HCT116 (cell line): ENCODE measurements at regions not wholly inside any gene's neighbourhood (a gene's known extent, or its start where the extent isn't known, plus 50 kb on each side); places are given as distances from the start of the nearest gene placed in this dataset.

Source experiments
- ATAC-seq: fragments of 200-7000 bp; cut with Tn5 transposase; 2 replicates; pipeline ENCODE4 v1.9.1; 2020; ENCODE audit warnings: mild to moderate bottlenecking, moderate library complexity
- BruUV-seq: library from RNA; stranded (reverse); fragments of 400-500 nt; replicated peaks from 2 replicates; lab custom pipeline; 2021; lab: Mats Ljungman, UMichigan
- CTCF ChIA-PET: fragments of 300-600 bp; sonication (Branson Sonifier 250); formaldehyde crosslinking; loops from one replicate; lab custom pipeline; 2021; ENCODE audit warnings: antibody characterized with exemption; lab: Charles Lee
- POLR2A ChIA-PET: fragments of 300-600, 350-600 bp; sonication (Branson Sonifier 250); formaldehyde crosslinking; loops from one replicate; lab custom pipeline; 2021; ENCODE audit warnings: antibody characterized with exemption; lab: Charles Lee
- RAD21 ChIA-PET, 2 experiments: fragments of 300-600 bp; sonication (Branson Sonifier 250); formaldehyde crosslinking; loops; one replicate each; lab custom pipeline; 2023; ENCODE audit warnings: low total read pairs in 2 of 2; ENCODE audit not compliant: uncharacterized antibody in 2 of 2, unreplicated experiment in 2 of 2, low non-redundant PET in 1 of 2; lab: Charles Lee
- DNase-seq: peaks from one replicate; pipeline ENCODE4 v3.0.0-alpha.2; 2010; ENCODE audit warnings: low read depth, low spot score
- H2AFZ ChIP-seq: fragments of 200-600 bp; shearing (Covaris generic), sonication (generic); 2 replicates; pipeline ENCODE4 v1.6.1; 2017; ENCODE audit warnings: low read depth, mixed run types, mixed read lengths, antibody characterized with exemption, low read length; ENCODE audit not compliant: poor library complexity, severe bottlenecking
- H3K27ac ChIP-seq: 2 replicates; pipeline ENCODE4 v1.5.1; 2012; ENCODE audit warnings: low read depth, low read length
- H3K27me3 ChIP-seq: fragments of 200-600 bp; sonication (generic); 2 replicates; pipeline ENCODE4 v1.6.1; 2016; ENCODE audit warnings: mixed run types, low read length, mixed read lengths; ENCODE audit not compliant: insufficient read depth
- H3K36me3 ChIP-seq, 2 experiments: fragments of 200-500 bp in 1 of 2; fragments of 200-600 bp in 1 of 2; sonication (Bioruptor generic) in 1 of 2; sonication (generic) in 1 of 2; 2 replicates each; pipeline versions ENCODE4 v1.5.1 to v1.6.1; 2014 to 2016; ENCODE audit warnings: low read length in 2 of 2, inconsistent platforms in 1 of 2, mixed read lengths in 1 of 2, mixed run types in 1 of 2; ENCODE audit not compliant: insufficient read depth in 2 of 2, control insufficient read depth in 1 of 2
- H3K4me1 ChIP-seq, 2 experiments: fragments of 200-600 bp in 1 of 2; sonication (generic) in 1 of 2; 2 replicates each; pipeline versions ENCODE4 v1.5.1 to v1.6.1; 2012 to 2017; ENCODE audit warnings: low read length in 2 of 2, inconsistent platforms in 1 of 2, mild to moderate bottlenecking in 1 of 2, mixed read lengths in 1 of 2, mixed run types in 1 of 2, moderate library complexity in 1 of 2; ENCODE audit not compliant: insufficient read depth in 2 of 2, control insufficient read depth in 1 of 2
- H3K4me2 ChIP-seq: fragments of 200-600 bp; sonication (generic); 2 replicates; pipeline ENCODE4 v1.6.1; 2017; ENCODE audit warnings: mixed run types, low read length, mixed read lengths
- H3K4me3 ChIP-seq, 2 experiments: fragments of 200-600 bp in 1 of 2; sonication (generic) in 1 of 2; replicated peaks in 1 of 2; 2 replicates each; pipeline ENCODE4 v1.5.1; 2011 to 2016; ENCODE audit warnings: low read length in 2 of 2, control low read depth in 1 of 2, low read depth in 1 of 2, mild to moderate bottlenecking in 1 of 2, mixed read lengths in 1 of 2, mixed run types in 1 of 2
- H3K79me2 ChIP-seq: fragments of 200-600 bp; sonication (generic); 2 replicates; pipeline ENCODE4 v1.6.1; 2017; ENCODE audit warnings: mild to moderate bottlenecking, mixed run types, low read length, moderate library complexity, mixed read lengths; ENCODE audit not compliant: insufficient read depth
- H3K9ac ChIP-seq: fragments of 200-600 bp; sonication (generic); 2 replicates; pipeline ENCODE4 v1.6.1; 2016; ENCODE audit warnings: low read length, mixed read lengths
- H3K9me2 ChIP-seq: fragments of 200-600 bp; sonication (generic), shearing (Covaris generic); 2 replicates; pipeline ENCODE4 v1.6.1; 2017; ENCODE audit warnings: mixed run types, mild to moderate bottlenecking, moderate library complexity; ENCODE audit not compliant: insufficient read depth
- H3K9me3 ChIP-seq, 2 experiments: fragments of 200-500 bp in 1 of 2; fragments of 200-600 bp in 1 of 2; sonication (Bioruptor generic) in 1 of 2; sonication (generic) in 1 of 2; 2 replicates each; pipeline ENCODE4 v1.6.1; 2014 to 2017; ENCODE audit warnings: low read length in 2 of 2, mixed read lengths in 2 of 2, inconsistent platforms in 1 of 2, low read depth in 1 of 2, mild to moderate bottlenecking in 1 of 2, mixed run types in 1 of 2, moderate library complexity in 1 of 2; ENCODE audit not compliant: control insufficient read depth in 1 of 2, insufficient read depth in 1 of 2
- H4K20me1 ChIP-seq: fragments of 200-600 bp; sonication (generic), shearing (Covaris generic); 2 replicates; pipeline ENCODE4 v1.6.1; 2017; ENCODE audit warnings: mixed run types, mild to moderate bottlenecking, moderate library complexity; ENCODE audit not compliant: insufficient read depth
- CBX3 ChIP-seq: IDR thresholded peaks from 2 replicates; pipeline ENCODE4 v1.6.1; 2012; ENCODE audit warnings: low read depth
- CEBPB ChIP-seq: IDR thresholded peaks from 2 replicates; pipeline ENCODE4 v1.6.1; 2012; ENCODE audit warnings: low read depth
- EZH2phosphoT487 ChIP-seq: fragments of 200-600 bp; IDR thresholded peaks from 2 replicates; pipeline ENCODE4 v1.6.1; 2018; ENCODE audit warnings: antibody characterized with exemption, borderline replicate concordance
- POLR2A ChIP-seq: IDR thresholded peaks from 2 replicates; pipeline ENCODE4 v1.7.0; 2011; ENCODE audit warnings: borderline replicate concordance; ENCODE audit not compliant: insufficient read depth, insufficient read length; ENCODE audit errors: extremely low read depth
- RAD21 ChIP-seq: IDR thresholded peaks from 2 replicates; pipeline ENCODE4 v1.6.1; 2012; ENCODE audit warnings: low read depth, mild to moderate bottlenecking
- SP1 ChIP-seq: IDR thresholded peaks from 2 replicates; pipeline ENCODE4 v1.6.1; 2012; ENCODE audit warnings: low read depth
- TCF7L2 ChIP-seq: IDR thresholded peaks from 2 replicates; pipeline ENCODE4 v1.7.0; 2011; ENCODE audit warnings: borderline replicate concordance, inconsistent platforms; ENCODE audit not compliant: insufficient read depth, insufficient read length; ENCODE audit errors: extremely low read depth
- intact Hi-C: fragments of 100-400 bp; cut with micrococcal nuclease; formaldehyde crosslinking; loops from 2 replicates; pipeline ENCODE4 v1.10.0; 2022
- TF ChIP-seq, protein P1 (sequence below), 3 experiments: fragments of 200-600 bp in 1 of 3; sonication (generic) in 1 of 3; IDR thresholded peaks in 2 of 3; conservative IDR thresholded peaks in 1 of 3; 2 replicates each; pipeline ENCODE4 v1.5.1; 2012 to 2017; ENCODE audit warnings: low read depth in 2 of 3, low read length in 2 of 3, antibody characterized with exemption in 1 of 3, borderline replicate concordance in 1 of 3, control low read depth in 1 of 3, mild to moderate bottlenecking in 1 of 3, mixed read lengths in 1 of 3, mixed run types in 1 of 3, moderate library complexity in 1 of 3; ENCODE audit not compliant: insufficient read depth in 1 of 3
- TF ChIP-seq, protein P2 (sequence below): IDR thresholded peaks from 2 replicates; pipeline ENCODE4 v1.6.1; 2012; ENCODE audit warnings: low read depth
- TF ChIP-seq, protein P3 (sequence below): IDR thresholded peaks from 2 replicates; pipeline ENCODE4 v1.6.1; 2012

DNA sequence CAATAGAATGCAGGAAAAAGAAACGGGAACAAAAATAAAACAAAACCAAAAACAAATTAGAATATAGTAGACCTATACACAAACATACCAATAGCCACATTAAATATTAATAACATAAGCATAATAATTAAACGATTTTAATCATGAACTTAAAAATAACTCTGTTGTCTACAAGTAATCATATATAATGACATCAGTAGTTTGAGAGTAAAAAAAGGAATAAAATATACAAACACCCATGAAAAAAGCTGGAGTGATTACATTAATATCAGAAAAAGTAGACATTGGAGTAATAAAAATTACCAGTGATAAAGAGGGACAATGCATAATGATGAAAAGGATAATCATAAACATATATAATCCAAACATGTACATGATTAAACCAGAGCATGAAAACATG is 181.8 kb downstream of the ATXN7L3B start (continued):
- TF ChIP-seq, protein P1, sequence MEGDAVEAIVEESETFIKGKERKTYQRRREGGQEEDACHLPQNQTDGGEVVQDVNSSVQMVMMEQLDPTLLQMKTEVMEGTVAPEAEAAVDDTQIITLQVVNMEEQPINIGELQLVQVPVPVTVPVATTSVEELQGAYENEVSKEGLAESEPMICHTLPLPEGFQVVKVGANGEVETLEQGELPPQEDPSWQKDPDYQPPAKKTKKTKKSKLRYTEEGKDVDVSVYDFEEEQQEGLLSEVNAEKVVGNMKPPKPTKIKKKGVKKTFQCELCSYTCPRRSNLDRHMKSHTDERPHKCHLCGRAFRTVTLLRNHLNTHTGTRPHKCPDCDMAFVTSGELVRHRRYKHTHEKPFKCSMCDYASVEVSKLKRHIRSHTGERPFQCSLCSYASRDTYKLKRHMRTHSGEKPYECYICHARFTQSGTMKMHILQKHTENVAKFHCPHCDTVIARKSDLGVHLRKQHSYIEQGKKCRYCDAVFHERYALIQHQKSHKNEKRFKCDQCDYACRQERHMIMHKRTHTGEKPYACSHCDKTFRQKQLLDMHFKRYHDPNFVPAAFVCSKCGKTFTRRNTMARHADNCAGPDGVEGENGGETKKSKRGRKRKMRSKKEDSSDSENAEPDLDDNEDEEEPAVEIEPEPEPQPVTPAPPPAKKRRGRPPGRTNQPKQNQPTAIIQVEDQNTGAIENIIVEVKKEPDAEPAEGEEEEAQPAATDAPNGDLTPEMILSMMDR (IDR thresholded peaks at IDR 0.05 in 2 of 3, conservative IDR thresholded peaks at IDR 0.05 in 1 of 3; ENCODE audit: borderline replicate concordance in 1 of 3, insufficient read depth in 1 of 3, low read depth in 2 of 3, low read length in 2 of 3) = no peak
- TF ChIP-seq TCF7L2 = no peak
- no peak for TF ChIP-seq RAD21

DNA sequence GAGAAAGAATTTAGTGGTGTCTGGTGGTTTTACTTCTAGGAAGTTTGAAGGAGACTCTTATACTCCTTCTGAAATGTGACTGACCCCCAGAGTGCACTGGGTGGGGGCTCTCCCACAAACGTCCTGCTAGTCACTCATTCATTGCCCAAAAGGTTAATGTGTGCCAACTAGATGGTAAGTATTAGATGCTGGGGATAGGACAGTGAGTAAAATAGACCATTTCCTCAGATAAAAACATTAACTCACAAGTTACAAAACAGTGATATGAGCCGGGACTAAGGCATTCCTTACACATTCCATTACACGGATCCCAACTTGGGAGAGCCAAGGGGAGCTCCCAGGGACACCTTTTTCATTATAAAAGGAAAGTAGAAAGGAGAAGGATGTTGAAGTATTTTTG is 185.1 kb downstream of the ATXN7L3B start:
- ChIA-PET CTCF (no interaction called here), POLR2A (no interaction called here), RAD21 (no interaction called here)
- BruUV-seq = no TSS peak
- Histone ChIP-seq H3K9ac (no peak overlapping the region), H3K4me2 (no peak overlapping the region), H3K9me3 (no peaks in the 10 kb centered on the region), H3K4me3 (no peak overlapping the region), H2AFZ (no peak overlapping the region), H3K36me3 (no peaks in the 10 kb centered on the region), H4K20me1 (no peaks in the 10 kb centered on the region), H3K4me1 (no peaks in the 10 kb centered on the region), H3K27ac (no peak overlapping the region), H3K9me2 (no peaks in the 10 kb centered on the region), H3K27me3 (no peaks in the 10 kb centered on the region), H3K79me2 (no peaks in the 10 kb centered on the region)
- DNase-seq = no peak
- intact Hi-C loops = no loop called here
- TF ChIP-seq SP1 = no peak
- TF ChIP-seq CEBPB = no peak
- TF ChIP-seq, protein P2, sequence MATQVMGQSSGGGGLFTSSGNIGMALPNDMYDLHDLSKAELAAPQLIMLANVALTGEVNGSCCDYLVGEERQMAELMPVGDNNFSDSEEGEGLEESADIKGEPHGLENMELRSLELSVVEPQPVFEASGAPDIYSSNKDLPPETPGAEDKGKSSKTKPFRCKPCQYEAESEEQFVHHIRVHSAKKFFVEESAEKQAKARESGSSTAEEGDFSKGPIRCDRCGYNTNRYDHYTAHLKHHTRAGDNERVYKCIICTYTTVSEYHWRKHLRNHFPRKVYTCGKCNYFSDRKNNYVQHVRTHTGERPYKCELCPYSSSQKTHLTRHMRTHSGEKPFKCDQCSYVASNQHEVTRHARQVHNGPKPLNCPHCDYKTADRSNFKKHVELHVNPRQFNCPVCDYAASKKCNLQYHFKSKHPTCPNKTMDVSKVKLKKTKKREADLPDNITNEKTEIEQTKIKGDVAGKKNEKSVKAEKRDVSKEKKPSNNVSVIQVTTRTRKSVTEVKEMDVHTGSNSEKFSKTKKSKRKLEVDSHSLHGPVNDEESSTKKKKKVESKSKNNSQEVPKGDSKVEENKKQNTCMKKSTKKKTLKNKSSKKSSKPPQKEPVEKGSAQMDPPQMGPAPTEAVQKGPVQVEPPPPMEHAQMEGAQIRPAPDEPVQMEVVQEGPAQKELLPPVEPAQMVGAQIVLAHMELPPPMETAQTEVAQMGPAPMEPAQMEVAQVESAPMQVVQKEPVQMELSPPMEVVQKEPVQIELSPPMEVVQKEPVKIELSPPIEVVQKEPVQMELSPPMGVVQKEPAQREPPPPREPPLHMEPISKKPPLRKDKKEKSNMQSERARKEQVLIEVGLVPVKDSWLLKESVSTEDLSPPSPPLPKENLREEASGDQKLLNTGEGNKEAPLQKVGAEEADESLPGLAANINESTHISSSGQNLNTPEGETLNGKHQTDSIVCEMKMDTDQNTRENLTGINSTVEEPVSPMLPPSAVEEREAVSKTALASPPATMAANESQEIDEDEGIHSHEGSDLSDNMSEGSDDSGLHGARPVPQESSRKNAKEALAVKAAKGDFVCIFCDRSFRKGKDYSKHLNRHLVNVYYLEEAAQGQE = no peak
- TF ChIP-seq POLR2A = no peak
- TF ChIP-seq, protein P3, sequence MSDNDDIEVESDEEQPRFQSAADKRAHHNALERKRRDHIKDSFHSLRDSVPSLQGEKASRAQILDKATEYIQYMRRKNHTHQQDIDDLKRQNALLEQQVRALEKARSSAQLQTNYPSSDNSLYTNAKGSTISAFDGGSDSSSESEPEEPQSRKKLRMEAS = no peak
- TF ChIP-seq EZH2phosphoT487 = no peak
- TF ChIP-seq CBX3 = no peak
- ATAC-seq = no peak
